VCaP (cell line): ENCODE measurements at regions not wholly inside any gene's neighbourhood (a gene's known extent, or its start where the extent isn't known, plus 50 kb on each side); places are given as distances from the start of the nearest gene placed in this dataset.

Experiments used
- H3K27ac ChIP-seq: fragments of 450-650 bp; 2 replicates; pipeline ENCODE4 v1.5.1; 2017
- TF ChIP-seq, protein P1 (sequence below): fragments of 450-650 bp; conservative IDR thresholded peaks from 2 replicates; pipeline ENCODE4 v1.5.1; 2017; ENCODE audit warnings: mild to moderate bottlenecking, moderate library complexity

DNA sequence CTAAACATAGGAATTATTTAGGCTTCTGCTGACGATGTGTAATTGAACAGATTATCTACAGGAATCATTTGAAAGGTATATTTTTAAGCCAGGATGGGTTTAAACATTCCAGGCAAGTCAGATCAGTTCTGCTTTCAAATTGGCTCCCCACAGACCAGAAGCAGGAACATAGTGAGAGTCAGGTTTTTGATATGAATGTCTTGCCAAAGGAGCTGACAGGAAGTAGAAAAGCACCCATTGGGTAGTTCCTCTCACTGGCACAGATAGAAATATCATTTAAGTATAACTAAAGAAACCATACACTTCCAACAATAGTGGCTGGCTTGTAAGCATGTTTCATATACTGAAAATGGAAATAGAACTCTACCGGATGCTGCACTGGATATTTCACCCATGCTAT, 95.2 kb downstream of the CLDN1 start:
- TF ChIP-seq, protein P1, sequence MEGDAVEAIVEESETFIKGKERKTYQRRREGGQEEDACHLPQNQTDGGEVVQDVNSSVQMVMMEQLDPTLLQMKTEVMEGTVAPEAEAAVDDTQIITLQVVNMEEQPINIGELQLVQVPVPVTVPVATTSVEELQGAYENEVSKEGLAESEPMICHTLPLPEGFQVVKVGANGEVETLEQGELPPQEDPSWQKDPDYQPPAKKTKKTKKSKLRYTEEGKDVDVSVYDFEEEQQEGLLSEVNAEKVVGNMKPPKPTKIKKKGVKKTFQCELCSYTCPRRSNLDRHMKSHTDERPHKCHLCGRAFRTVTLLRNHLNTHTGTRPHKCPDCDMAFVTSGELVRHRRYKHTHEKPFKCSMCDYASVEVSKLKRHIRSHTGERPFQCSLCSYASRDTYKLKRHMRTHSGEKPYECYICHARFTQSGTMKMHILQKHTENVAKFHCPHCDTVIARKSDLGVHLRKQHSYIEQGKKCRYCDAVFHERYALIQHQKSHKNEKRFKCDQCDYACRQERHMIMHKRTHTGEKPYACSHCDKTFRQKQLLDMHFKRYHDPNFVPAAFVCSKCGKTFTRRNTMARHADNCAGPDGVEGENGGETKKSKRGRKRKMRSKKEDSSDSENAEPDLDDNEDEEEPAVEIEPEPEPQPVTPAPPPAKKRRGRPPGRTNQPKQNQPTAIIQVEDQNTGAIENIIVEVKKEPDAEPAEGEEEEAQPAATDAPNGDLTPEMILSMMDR: no peak
- H3K27ac ChIP-seq: no peak overlapping the region

DNA sequence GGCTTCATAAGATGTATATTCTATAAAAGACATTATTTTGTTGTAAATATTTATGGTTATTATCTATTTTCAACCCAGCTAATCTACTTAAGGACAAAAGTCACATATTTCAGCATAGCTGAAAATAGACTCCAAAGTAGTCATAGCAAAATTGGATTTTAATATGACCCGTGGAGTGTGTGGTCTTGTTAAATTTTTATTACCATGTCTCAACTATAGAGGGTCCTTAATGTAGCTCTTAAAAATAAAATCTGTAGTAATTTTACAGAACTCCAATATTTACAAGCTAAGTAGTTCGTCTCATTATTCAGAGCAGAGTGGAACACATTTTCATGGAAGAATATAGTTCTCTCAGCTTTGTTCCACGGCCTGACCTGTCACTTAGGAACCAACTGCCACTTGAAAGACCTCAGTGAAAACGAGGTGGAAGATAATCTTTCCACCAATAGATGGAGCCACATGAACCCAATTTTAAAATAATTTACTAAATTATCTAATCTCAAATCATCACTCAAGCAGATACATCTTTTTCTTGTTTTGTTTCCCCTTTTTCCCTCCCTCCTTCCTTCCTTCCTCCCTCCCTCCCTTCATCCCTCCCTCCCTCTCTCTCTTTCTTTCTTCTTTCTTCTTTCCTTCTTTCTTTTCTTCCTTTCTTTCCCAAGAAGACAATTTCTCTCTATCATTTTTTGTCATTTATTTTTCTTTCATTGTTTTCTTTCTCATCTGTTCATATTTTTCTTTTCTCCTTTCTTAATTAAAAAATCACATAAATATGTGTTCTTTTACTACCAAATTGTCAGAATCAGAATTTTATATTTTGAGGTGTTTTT, 97.2 kb downstream of the CLDN1 start:
- TF ChIP-seq, protein P1: peak; percentile 71
- H3K27ac ChIP-seq: no peak overlapping the region

DNA sequence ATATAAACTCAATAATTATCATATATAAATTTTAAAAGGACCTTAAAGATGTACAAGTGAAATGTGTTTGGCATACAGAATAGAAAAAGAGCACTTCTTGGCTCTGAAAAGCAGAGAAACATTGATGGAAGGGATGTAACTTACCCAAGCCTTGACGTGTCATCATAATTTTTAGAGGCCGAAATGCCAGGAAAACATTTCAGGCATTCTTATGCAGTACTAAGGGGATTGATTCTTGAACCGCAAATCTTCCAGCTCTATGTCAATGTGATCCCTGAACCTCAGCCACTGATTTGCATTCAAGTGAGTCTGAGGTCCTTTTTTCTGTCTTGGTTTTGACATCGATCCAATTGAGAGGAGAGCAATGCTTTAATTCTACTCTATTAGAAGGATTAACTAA, 97.8 kb downstream of the CLDN1 start:
- TF ChIP-seq, protein P1: no peak
- H3K27ac ChIP-seq: no peak overlapping the region

DNA sequence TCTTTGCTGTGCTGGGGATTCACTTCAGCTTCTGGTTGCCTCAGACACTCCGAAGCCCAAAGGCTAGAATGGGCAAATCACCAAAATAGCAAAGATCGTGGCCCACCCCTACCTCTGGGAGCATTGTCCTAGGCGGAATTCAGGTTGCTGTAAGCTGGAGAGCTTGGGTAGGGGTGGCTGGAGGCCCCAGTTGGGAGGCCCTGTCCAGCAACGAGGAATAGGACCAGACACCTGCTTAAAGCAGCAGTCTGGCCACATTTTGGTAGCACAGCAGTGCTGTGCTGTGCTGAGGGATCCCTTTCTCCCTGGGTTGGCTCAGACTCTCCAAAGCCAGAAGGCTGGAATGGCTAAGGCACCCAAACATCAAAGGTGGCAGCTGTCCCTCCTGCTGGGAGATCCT, 99.3 kb downstream of the CLDN1 start:
- H3K27ac ChIP-seq: no peak overlapping the region
- TF ChIP-seq, protein P1: no peak

DNA sequence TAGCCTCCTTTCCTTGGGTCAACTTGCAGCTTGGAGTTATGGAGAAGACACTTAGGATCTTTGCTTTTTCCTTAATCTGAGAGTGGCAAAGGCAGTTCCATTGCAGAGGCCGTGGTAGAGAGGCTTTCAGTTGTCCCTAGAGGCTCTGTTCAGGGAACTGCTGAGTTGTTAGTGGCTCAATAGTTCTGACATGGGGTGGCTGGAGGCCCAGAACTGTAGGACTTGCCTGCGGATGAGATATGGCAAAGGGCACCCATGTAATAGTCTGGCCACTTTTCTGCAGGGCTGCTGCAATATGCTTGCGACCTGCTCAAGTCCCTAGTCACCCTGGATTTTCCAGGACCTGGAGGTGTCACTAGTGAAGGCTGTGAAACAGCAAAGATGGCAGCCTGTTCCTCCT, 99.9 kb downstream of the CLDN1 start:
- no peak overlapping the region for H3K27ac ChIP-seq
- TF ChIP-seq, protein P1: no peak

DNA sequence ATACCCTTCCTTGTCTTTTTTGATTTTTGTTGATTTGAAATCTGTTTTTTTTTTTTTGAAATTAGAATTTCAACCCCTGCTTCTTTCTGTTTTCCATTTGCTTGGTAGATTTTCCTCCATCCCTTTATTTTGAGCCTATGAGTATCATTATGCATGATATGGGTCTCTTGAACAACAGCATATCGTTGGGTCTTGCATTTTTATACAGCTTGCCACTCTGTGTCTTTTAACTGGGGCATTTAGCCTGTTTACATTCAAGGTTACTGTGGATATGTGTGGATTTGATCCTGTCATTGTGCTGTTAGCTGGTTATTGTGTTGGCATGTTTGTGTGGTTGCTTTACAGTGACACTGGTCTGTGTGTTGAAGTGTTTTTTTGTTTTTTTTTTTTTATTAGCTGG, 99.7 kb upstream of the P3H2 start:
- TF ChIP-seq, protein P1: no peak

DNA sequence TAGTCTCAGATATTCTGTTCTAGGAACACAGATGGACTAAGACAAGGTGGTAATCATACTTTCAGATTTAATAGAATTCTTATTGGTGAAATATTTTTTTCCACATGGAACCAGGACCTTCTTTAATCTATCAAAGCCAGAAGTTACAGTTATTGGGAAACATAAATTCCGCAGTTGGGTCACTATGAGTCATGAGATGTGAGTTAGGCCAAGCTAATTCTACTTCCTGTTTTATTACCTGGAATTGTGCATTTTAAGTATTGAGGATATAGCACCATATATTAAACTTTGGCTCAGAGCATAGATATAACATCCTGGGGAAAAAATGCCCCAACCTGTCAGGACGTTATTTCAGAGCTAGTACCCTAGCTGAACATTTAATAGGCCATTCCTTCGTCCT, 96.4 kb upstream of the P3H2 start:
- H3K27ac ChIP-seq: no peak overlapping the region
- TF ChIP-seq, protein P1: no peak

More for the DNA sequence above, 99.7 kb upstream of the P3H2 start:
- no peak overlapping the region for H3K27ac ChIP-seq
